ENCODE measurements at regions not wholly inside any gene's neighbourhood (a gene's known extent, or its start where the extent isn't known, plus 50 kb on each side); places are given as distances from the start of the nearest gene placed in this dataset.

- TF ChIP-seq, protein P1, sequence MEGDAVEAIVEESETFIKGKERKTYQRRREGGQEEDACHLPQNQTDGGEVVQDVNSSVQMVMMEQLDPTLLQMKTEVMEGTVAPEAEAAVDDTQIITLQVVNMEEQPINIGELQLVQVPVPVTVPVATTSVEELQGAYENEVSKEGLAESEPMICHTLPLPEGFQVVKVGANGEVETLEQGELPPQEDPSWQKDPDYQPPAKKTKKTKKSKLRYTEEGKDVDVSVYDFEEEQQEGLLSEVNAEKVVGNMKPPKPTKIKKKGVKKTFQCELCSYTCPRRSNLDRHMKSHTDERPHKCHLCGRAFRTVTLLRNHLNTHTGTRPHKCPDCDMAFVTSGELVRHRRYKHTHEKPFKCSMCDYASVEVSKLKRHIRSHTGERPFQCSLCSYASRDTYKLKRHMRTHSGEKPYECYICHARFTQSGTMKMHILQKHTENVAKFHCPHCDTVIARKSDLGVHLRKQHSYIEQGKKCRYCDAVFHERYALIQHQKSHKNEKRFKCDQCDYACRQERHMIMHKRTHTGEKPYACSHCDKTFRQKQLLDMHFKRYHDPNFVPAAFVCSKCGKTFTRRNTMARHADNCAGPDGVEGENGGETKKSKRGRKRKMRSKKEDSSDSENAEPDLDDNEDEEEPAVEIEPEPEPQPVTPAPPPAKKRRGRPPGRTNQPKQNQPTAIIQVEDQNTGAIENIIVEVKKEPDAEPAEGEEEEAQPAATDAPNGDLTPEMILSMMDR (IDR thresholded peaks at IDR 0.05): no peak
- no peak for TF ChIP-seq POLR2A (IDR thresholded peaks at IDR 0.05)
Observed at GRCh38 chr15:61582092-61582491, 353.0 kb upstream of the RORA start.

Measured in uterus (tissue), 2 donors.